ENCODE measurements at regions not wholly inside any gene's neighbourhood (a gene's known extent, or its start where the extent isn't known, plus 50 kb on each side); places are given as distances from the start of the nearest gene placed in this dataset.
A peak's percentile ranks its signal among the peaks of the same experiment; 100 is the strongest.

- Histone ChIP-seq H3K27me3 (replicated peaks; ENCODE audit: control insufficient read depth, insufficient read depth, low read length) (no peaks in the 10 kb centered on the region; the same call in 1 of the 2 replicates), H3K36me3 (ENCODE audit: control insufficient read depth, insufficient read depth, low read length) (no peaks in the 10 kb centered on the region), H3K4me3 (replicated peaks; ENCODE audit: low read depth, low read length) (no peak overlapping the region)
- TF ChIP-seq, protein P1, sequence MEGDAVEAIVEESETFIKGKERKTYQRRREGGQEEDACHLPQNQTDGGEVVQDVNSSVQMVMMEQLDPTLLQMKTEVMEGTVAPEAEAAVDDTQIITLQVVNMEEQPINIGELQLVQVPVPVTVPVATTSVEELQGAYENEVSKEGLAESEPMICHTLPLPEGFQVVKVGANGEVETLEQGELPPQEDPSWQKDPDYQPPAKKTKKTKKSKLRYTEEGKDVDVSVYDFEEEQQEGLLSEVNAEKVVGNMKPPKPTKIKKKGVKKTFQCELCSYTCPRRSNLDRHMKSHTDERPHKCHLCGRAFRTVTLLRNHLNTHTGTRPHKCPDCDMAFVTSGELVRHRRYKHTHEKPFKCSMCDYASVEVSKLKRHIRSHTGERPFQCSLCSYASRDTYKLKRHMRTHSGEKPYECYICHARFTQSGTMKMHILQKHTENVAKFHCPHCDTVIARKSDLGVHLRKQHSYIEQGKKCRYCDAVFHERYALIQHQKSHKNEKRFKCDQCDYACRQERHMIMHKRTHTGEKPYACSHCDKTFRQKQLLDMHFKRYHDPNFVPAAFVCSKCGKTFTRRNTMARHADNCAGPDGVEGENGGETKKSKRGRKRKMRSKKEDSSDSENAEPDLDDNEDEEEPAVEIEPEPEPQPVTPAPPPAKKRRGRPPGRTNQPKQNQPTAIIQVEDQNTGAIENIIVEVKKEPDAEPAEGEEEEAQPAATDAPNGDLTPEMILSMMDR (IDR thresholded peaks at IDR 0.05; ENCODE audit: insufficient read depth, low read length, poor library complexity, severe bottlenecking): peak; percentile 80
- no peak for DNase-seq (ENCODE audit: extremely low read depth, insufficient read length)
Measured at GRCh38 chr6:56314683-56315523, 67.5 kb upstream of the COL21A1 start.

DNA sequence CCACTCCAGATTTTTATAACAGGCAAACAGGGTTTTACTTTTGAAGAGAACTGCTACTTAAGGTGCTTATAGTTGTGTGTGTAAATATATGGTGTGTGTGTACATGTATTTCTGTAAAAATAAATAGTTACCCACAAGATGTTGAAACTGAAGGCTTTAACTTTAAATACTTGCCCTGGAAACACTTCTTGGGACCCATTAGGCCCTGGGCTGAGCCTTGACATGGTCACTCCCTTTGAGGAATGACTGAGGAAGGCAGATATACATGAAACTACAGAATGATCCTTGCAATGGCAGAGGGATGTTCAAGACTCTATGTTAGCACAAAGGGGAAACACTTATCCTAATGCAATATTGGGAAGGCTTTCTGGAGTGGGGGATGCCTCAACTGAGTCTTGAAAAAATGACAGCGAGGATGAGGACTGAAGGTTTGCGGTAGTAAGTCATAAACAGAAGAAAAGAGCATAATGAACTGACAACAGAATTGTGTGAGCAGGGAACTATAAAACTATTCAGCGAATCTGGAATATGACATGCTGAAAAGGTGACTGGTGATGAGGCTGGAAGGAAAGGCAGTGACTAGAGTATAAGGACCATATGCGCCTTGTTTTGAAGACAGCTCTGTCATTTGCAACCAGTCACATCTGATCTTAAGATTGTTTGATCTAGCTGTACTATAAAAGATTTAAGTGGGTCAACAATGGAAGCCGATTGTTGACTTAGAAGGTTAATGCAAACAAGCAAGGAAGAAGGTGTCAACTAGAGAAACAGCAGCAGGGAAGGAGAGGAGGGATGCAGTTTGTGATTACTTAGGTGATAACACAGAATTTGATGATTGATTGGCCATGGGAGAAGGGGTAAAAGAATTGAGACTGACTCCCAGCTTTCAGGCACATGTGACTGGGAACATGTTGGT lies 64.4 kb upstream of the COL21A1 start:
- no peaks in the 10 kb centered on the region for H3K36me3 ChIP-seq (ENCODE audit: control insufficient read depth, insufficient read depth, low read length)
- no peak overlapping the region for H3K4me3 ChIP-seq (replicated peaks; ENCODE audit: low read depth, low read length)
- DNase-seq (ENCODE audit: extremely low read depth, insufficient read length): no peak
- H3K27me3 ChIP-seq (replicated peaks; ENCODE audit: control insufficient read depth, insufficient read depth, low read length): no peaks in the 10 kb centered on the region; the same call in 1 of the 2 replicates
- TF ChIP-seq, protein P1 (IDR thresholded peaks at IDR 0.05; ENCODE audit: insufficient read depth, low read length, poor library complexity, severe bottlenecking): no peak

DNA sequence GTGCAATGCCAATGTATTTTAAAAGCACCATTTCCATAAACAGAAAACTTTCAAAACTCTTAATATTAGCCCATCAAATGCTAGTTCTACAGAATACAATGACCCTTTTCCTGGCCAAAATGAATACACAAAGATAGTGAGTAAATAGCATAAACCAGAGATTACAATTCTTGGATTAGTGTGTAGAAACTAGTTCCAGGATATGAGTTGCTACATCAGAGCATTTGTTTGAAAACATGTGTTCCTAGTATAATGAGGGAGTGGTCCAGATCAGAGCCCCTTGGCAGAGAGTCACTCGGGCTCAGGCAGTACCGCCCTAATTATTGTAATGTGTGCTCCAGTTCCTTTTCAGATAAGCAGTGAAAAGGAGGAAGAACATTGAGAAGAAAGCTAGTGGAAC lies 63.7 kb upstream of the COL21A1 start:
- no peaks in the 10 kb centered on the region; the same call in 1 of the 2 replicates for H3K27me3 ChIP-seq (replicated peaks; ENCODE audit: control insufficient read depth, insufficient read depth, low read length)
- no peak overlapping the region for H3K4me3 ChIP-seq (replicated peaks; ENCODE audit: low read depth, low read length)
- no peak for DNase-seq (ENCODE audit: extremely low read depth, insufficient read length)
- no peaks in the 10 kb centered on the region for H3K36me3 ChIP-seq (ENCODE audit: control insufficient read depth, insufficient read depth, low read length)
- TF ChIP-seq, protein P1 (IDR thresholded peaks at IDR 0.05; ENCODE audit: insufficient read depth, low read length, poor library complexity, severe bottlenecking): no peak

DNA sequence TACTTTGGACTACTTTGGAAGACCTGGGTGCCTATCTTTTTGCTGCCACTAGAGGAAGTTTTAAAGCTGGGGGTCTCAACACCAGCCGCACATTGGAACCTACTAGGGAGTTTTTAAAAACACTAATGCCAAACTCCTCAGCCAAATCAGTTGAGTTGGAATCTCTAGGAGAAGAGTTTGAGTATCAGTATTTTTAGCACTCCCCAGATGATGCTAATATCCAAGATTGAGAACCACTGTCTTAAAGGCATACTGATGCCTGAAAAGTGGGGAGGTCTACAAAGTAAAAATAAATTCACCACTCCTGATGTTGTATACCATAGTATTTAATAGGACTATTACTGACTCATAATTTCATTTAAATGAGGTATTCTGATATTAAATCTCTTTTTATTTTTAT lies 62.9 kb upstream of the COL21A1 start:
- H3K36me3 ChIP-seq (ENCODE audit: control insufficient read depth, insufficient read depth, low read length): no peaks in the 10 kb centered on the region
- DNase-seq (ENCODE audit: extremely low read depth, insufficient read length): no peak
- H3K4me3 ChIP-seq (replicated peaks; ENCODE audit: low read depth, low read length): no peak overlapping the region
- no peaks in the 10 kb centered on the region; the same call in 1 of the 2 replicates for H3K27me3 ChIP-seq (replicated peaks; ENCODE audit: control insufficient read depth, insufficient read depth, low read length)
- TF ChIP-seq, protein P1 (IDR thresholded peaks at IDR 0.05; ENCODE audit: insufficient read depth, low read length, poor library complexity, severe bottlenecking): no peak

- no peaks in the 10 kb centered on the region for H3K36me3 ChIP-seq (ENCODE audit: control insufficient read depth, insufficient read depth, low read length)
- no peak overlapping the region for H3K4me3 ChIP-seq (replicated peaks; ENCODE audit: low read depth, low read length)
- no peak for DNase-seq (ENCODE audit: extremely low read depth, insufficient read length)
- TF ChIP-seq, protein P1 (IDR thresholded peaks at IDR 0.05; ENCODE audit: insufficient read depth, low read length, poor library complexity, severe bottlenecking): no peak
- no peaks in the 10 kb centered on the region for H3K27me3 ChIP-seq (replicated peaks; ENCODE audit: control insufficient read depth, insufficient read depth, low read length)
Measured at GRCh38 chr6:56299916-56300315, 52.5 kb upstream of the COL21A1 start.

All from GM06990 (cell line).